ENCODE measurements at regions not wholly inside any gene's neighbourhood (a gene's known extent, or its start where the extent isn't known, plus 50 kb on each side); places are given as distances from the start of the nearest gene placed in this dataset.
A peak's percentile ranks its signal among the peaks of the same experiment; 100 is the strongest.

DNA sequence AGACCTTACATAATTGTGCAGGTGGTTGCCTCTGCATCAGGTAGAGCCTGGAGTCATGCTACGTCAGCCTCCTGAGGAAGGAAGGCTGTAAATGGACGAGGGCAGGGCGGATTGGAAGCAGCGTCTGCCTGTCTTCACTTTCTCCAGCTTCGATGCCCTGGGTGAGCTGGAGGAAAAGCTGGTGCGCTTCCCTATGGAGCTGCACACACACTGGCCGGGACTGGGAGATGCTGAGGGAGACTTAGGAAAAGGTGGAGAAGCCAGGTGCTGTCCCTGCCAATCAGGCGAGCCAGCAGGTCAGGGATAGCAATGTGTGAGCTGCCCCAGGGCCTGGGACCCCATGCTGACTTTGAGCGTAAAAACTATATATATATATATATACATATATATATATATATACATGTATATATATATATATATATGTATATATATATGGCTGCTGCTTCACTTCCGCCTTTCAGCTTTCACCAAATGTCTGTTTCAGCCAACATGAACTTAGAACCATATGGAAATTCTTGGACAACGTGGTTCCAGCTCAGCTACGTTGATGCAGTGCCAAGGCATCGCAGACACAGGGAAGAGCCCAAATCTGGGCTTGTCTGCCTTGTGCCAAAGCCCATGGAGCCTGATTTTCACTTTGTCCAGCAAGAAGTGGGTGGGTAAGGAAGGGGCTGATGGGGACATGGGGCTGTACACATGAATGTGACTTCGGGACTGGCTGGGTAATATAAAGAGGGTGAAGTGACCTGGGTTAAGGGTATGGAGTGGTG, 71.5 kb upstream of the NKD1 start:
- no peak for DNase-seq
- H3K4me3 Mint-ChIP-seq: no peak overlapping the region
- no peaks in the 10 kb centered on the region for H3K9me3 Mint-ChIP-seq
- H3K36me3 Mint-ChIP-seq (ENCODE audit: low read depth): no peaks in the 10 kb centered on the region
- H3K4me1 Mint-ChIP-seq: peaks cover 22% of the 10 kb centered on the region
- H3K27me3 Mint-ChIP-seq: no peaks in the 10 kb centered on the region
- H3K27ac Mint-ChIP-seq: no peak overlapping the region
- no peak for ATAC-seq

DNA sequence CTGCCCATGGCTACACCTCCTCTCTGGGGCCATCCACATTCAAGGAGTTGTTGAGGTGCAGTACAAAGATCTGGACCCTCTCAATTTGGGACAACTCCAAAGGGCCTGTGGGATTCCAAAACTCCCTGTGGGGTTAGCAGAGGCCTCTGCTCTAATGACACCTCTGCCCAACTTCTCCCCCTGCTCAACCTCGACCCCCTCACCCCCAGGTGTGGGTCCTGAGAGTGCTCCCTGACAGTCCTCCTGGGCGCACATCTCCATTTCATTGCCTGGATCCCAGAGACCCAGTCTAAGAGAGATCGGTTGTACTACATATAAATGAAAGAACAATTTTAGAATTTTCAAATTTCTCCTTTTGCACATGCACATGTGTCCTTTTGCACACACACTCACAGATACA, 73.0 kb upstream of the NKD1 start:
- no peak overlapping the region for H3K4me3 Mint-ChIP-seq
- peaks cover 4% of the 10 kb centered on the region for H3K27me3 Mint-ChIP-seq
- no peak for ATAC-seq
- H3K36me3 Mint-ChIP-seq (ENCODE audit: low read depth): no peaks in the 10 kb centered on the region
- H3K27ac Mint-ChIP-seq: no peak overlapping the region
- H3K4me1 Mint-ChIP-seq: peaks cover 22% of the 10 kb centered on the region
- H3K9me3 Mint-ChIP-seq: no peaks in the 10 kb centered on the region
- DNase-seq: no peak

DNA sequence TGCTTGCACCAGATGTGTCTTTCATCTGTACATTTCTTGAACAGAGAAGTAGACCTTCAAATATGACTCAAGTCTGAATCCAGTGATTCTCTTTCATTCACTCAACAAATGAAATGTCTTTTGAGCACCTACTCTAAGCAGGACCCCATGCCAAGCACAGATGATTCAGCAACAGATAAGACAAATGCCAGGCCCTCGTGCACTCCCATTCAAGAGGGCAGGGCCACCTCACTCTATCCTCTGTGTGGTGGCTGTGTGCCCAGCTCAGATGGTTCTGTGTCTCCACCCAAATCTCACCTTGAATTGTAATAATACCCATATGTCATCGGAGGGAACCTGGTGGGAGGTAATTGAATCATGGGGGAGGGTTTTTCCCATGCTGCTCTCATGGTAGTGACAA, 74.1 kb upstream of the NKD1 start:
- Mint-ChIP-seq H3K4me3 (no peak overlapping the region), H3K36me3 (ENCODE audit: low read depth) (no peaks in the 10 kb centered on the region), H3K27ac (peak overlapping the region; percentile 24), H3K27me3 (peaks cover 8% of the 10 kb centered on the region), H3K9me3 (no peaks in the 10 kb centered on the region), H3K4me1 (peaks cover 22% of the 10 kb centered on the region)
- DNase-seq (no peak), ATAC-seq (peak; percentile 86)

DNA sequence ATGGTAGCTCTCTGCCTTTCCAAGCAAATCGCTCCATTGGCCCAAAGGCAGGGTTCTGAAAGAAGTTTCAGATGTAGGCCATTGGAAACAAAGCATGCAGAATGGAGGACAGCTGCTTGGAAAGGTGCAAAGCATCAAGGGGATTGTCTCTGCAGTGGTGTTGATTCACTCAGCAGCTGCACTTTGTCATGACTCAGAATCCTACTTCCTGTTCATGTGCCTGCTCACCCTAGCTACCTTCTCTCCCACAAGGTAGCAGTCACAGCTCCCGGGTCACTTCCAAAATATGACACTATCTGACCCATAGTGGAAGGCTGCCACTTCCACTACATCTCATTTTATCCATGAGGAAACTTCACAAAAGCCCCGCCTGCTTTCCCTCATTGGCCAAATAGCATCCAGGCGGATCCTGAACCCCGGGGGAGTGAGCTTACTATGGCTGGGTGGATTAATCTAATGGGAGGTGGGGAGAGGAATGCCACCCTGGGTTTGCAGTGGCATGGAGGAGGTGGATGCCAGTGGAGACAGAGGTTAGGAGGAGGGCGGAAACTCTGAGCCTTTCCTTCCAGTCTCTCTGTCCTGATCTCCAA, 74.7 kb upstream of the NKD1 start:
- no peaks in the 10 kb centered on the region for H3K9me3 Mint-ChIP-seq
- peaks cover 26% of the 10 kb centered on the region for H3K4me1 Mint-ChIP-seq
- H3K4me3 Mint-ChIP-seq: no peak overlapping the region
- peaks cover 15% of the 10 kb centered on the region for H3K27me3 Mint-ChIP-seq
- DNase-seq (no peak), ATAC-seq (peak; percentile 72)
- peak overlapping the region; percentile 24 for H3K27ac Mint-ChIP-seq
- no peaks in the 10 kb centered on the region for H3K36me3 Mint-ChIP-seq (ENCODE audit: low read depth)

DNA sequence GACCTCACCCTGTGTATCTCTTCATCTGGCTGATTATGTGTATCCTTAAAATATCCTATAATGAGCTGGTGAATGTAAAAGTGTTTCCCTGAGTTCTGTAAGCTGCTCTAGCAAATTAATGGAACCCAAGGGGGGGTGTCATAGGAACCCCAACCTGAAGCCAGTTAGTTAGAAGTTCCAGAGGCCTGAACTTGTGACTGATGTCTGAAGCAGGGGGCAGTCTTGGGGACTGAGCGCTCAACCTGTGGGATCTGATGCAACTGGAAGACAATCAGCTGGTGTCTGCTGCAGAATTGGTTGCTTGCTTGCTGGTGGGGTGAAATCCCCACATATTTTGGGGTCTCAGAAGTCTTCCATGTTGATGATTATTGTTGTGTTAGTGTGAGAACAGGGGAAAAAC, 75.7 kb upstream of the NKD1 start:
- Mint-ChIP-seq H3K27ac (no peak overlapping the region), H3K4me3 (no peak overlapping the region), H3K27me3 (peaks cover 20% of the 10 kb centered on the region), H3K9me3 (no peaks in the 10 kb centered on the region), H3K4me1 (peaks cover 31% of the 10 kb centered on the region), H3K36me3 (ENCODE audit: low read depth) (no peaks in the 10 kb centered on the region)
- ATAC-seq: no peak
- DNase-seq: no peak

DNA sequence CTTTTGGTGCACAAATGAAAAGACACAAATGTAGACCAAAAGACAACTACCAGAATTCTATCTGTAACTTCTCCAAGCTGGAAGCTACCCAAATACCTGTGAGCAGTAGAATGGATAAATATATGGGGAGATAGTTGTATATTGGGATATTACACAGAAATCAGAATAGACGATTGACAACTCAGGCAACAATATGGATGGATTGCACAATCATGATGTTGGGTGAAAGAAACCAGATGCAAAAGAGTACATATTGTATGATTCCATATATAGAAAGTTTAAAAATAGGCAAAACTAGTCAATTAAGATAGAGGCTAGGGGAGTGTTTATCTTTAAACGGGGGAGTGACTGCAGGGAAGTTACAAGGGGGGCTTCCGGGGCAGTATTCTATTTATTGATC, 77.5 kb upstream of the NKD1 start:
- peaks cover 31% of the 10 kb centered on the region for H3K27me3 Mint-ChIP-seq
- no peaks in the 10 kb centered on the region for H3K9me3 Mint-ChIP-seq
- H3K36me3 Mint-ChIP-seq (ENCODE audit: low read depth): no peaks in the 10 kb centered on the region
- no peak overlapping the region for H3K4me3 Mint-ChIP-seq
- DNase-seq (no peak), ATAC-seq (no peak)
- H3K4me1 Mint-ChIP-seq: peaks cover 31% of the 10 kb centered on the region
- H3K27ac Mint-ChIP-seq: no peak overlapping the region

DNA sequence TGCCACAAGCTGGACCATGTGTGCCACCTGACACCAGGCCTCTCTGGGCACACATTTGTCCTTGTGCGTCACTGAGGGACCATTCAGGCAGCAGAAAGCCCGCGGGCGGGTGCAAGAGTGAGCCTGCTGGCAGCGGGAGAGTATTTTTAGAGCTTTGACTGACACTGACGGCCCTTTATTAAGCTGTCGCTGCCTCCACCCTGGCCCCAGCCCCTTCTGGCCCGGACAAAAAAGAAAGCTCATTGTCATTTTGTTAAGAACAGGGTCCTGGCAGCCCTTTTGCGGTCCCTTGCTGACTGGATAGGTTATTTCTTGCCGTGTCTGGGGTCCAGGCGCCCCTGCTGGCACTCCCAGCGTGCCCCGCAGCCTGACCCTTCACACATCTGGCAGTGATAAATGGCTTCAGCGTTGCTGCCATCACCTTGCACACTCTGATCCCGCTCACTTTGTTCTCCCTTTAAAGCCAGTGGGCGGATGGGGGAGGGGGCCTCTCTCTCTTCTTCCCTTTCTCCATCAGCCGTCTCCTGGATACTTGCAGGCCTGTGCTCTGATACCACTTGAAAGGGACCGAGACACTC, 78.4 kb upstream of the NKD1 start:
- ATAC-seq (no peak), DNase-seq (no peak)
- Mint-ChIP-seq H3K27me3 (peaks cover 39% of the 10 kb centered on the region), H3K4me1 (peaks cover 29% of the 10 kb centered on the region), H3K27ac (no peak overlapping the region), H3K4me3 (no peak overlapping the region), H3K9me3 (no peaks in the 10 kb centered on the region), H3K36me3 (ENCODE audit: low read depth) (no peaks in the 10 kb centered on the region)

DNA sequence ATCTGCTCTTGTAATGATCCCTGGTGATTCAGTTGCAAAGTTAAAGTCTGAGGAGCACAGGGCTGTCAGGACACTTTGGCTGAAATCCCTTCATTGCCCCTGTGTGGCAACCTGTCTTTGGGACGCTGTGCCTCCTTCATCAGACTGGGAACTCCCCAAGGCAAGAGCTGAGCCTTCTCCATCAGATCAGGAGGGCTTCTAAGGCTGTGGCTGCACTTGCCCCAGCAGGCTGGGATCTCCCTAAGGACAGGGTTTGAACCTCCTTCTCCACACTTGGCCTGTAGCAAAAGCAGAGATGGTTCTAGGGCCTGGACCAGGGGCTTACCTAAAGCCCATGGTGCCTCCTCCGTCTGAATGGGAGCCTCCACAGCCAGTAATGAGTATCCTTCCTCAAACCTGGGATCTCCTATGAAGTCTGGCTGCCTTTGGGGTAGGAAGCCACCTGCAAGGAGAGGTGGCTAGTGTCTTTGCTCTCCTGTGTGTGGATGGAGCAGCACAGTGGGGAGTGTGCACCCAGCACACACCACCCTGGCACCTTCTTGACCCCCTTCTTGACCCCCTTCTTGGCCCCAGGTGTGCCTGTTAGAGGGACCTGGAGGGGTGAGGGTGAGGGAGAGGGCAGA, 79.0 kb upstream of the NKD1 start:
- no peaks in the 10 kb centered on the region for H3K9me3 Mint-ChIP-seq
- DNase-seq (no peak), ATAC-seq (no peak)
- H3K27me3 Mint-ChIP-seq: peaks cover 39% of the 10 kb centered on the region
- H3K4me1 Mint-ChIP-seq: peaks cover 23% of the 10 kb centered on the region
- no peak overlapping the region for H3K27ac Mint-ChIP-seq
- no peaks in the 10 kb centered on the region for H3K36me3 Mint-ChIP-seq (ENCODE audit: low read depth)
- no peak overlapping the region for H3K4me3 Mint-ChIP-seq

DNA sequence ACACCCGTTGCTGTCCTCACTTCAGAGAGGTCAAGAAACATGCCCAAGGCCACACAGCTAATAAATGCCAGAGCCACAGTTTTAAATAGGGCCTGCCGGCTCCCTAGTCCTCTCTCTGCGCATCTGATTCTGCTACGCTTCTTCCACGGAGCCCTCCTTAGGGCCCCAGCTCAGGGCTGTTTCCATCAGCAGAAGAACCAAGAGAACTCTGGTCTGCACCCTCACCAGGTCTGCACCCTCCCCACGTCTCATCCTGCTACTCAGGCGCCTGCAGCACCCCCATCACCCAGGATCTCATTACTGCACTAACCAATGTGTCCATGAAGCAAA, 79.5 kb upstream of the NKD1 start:
- Mint-ChIP-seq H3K4me1 (peaks cover 17% of the 10 kb centered on the region), H3K27me3 (peaks cover 39% of the 10 kb centered on the region), H3K36me3 (ENCODE audit: low read depth) (no peaks in the 10 kb centered on the region), H3K27ac (no peak overlapping the region), H3K9me3 (no peaks in the 10 kb centered on the region), H3K4me3 (peak overlapping the region; percentile 14)
- DNase-seq: no peak
- ATAC-seq: no peak

DNA sequence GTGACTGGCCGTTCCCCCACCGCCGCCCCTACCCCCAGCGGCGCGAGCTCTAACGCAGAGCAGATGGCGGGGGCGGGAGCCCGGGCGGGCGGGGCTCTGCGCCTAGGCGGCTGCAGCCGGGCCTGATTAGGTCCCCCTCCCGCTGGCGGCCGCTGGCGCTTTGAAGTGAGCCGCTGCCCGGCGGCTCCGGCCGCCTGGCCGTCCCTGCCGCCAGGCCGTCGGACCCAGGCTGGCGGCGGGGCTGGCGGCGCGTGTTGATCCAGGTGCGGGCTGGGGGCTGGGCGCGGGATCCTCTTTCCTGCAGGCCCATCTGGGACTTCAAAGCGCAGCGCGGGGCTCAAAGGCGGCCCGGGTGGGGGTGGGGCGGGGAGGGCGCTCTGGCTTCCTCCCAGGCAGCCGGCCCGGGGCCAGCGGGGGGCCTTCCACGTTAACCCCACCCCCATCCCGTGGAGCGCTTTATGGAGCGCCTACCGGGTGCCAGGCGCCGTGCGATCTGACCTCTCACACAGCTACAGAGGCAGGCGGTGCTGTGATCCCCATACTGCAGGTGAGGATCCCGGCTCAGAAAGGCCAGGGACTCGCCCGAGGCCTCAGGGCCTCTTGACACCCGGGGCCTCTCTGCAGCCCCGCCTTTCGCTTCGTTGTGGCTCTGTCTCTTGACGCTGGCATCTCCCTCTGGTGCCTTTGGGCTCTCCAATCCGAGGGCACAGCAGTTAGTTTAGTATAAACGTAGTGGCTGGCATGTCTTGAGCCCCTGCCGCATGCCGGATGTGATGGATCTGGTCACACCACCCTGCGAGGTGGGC, 80.0 kb upstream of the NKD1 start:
- ATAC-seq (peak; percentile 20), DNase-seq (peak; percentile 8)
- peaks cover 12% of the 10 kb centered on the region for H3K4me1 Mint-ChIP-seq
- peaks cover 39% of the 10 kb centered on the region for H3K27me3 Mint-ChIP-seq
- H3K9me3 Mint-ChIP-seq: no peaks in the 10 kb centered on the region
- H3K27ac Mint-ChIP-seq: no peak overlapping the region
- H3K36me3 Mint-ChIP-seq (ENCODE audit: low read depth): no peaks in the 10 kb centered on the region
- H3K4me3 Mint-ChIP-seq: peak overlapping the region; percentile 14

DNA sequence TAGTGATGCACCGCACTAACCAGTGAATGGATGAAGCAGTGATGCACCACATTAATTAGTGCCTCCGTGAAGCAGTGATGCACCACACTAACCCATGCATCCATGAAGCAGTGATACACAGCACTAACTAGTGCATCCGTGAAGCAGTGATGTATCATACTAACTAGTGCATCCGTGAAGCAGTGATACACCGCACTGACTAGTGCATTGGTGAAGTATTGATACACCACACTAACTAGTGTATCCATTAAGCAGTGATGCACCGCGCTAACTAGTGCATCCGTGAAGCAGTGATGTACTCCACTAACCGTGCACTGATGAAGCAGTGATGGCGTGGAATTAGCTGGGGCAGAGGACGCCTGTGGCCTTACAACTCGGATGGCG, 80.6 kb upstream of the NKD1 start:
- Mint-ChIP-seq H3K27me3 (peaks cover 39% of the 10 kb centered on the region), H3K4me3 (no peak overlapping the region), H3K36me3 (ENCODE audit: low read depth) (no peaks in the 10 kb centered on the region), H3K9me3 (no peaks in the 10 kb centered on the region), H3K27ac (no peak overlapping the region), H3K4me1 (peaks cover 9% of the 10 kb centered on the region)
- DNase-seq (no peak), ATAC-seq (no peak)

DNA sequence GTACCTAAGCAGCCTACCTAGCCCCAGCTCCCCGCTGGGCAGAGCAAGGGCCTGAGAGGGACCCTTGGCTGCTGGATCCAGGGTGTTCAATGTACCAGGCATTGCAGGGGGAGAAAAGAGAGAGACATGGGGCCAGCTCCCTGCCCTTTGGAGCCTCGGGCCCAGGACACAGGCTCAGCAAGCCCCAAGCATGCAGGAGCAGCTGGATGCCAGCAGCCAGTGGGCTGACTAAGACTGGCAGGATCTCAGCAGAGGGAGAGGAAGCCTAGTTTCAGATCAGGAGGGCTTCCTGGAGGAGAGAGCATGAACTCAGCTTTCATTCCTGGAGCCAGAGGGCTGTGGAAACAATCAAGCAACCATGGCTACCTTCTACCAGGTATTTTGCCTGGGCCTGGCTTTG, 82.0 kb upstream of the NKD1 start:
- ATAC-seq (no peak), DNase-seq (no peak)
- Mint-ChIP-seq H3K9me3 (no peaks in the 10 kb centered on the region), H3K27me3 (peaks cover 39% of the 10 kb centered on the region), H3K4me1 (peaks cover 9% of the 10 kb centered on the region), H3K36me3 (ENCODE audit: low read depth) (no peaks in the 10 kb centered on the region), H3K4me3 (no peak overlapping the region), H3K27ac (no peak overlapping the region)

DNA sequence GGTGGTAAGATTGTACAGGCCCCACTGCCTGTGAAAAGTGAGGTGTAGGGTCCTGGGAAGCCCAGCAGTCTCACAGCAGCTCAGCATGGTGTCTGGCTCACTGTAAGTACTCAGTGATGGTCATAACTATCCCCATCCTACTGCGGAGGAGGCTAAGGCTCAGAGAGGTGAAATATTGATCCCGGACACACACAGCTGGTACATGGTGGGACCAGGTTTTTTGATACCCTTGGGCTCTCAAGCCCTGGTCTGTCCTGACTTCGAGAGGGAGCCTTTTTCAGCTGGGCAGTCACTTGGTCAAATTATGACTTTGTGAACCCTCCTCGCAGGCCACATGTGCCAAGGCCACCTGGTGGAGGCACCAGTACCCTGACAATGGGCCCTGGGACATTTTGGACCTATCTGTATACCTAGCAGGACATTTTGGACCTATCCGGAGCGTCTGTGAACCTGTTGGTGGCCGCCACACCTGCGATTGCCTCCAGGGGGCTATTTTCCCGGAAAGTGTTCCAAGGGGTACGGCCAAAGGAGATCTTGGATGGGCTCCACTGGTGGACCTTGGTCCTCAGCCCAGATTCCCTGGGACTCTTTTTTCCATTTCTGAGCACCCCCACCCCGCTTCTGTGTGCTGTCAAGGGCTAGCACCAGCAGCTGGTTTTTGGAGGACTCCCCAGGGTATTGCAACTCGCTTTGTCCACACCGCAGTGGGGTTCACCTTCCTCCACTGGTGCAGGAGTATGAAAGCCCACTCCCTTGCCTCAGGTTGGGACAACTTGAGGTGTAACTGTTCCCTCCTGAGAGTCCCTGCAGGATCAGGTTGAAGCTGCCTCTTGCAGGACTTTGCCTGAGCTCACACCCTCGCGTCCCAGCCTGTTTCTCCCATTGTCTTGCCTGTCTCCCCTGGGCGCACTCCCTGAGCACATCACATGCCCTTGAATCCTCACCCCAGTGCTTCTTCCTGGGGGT, 83.6 kb upstream of the NKD1 start:
- Mint-ChIP-seq H3K9me3 (no peaks in the 10 kb centered on the region), H3K36me3 (ENCODE audit: low read depth) (no peaks in the 10 kb centered on the region), H3K4me3 (no peak overlapping the region), H3K27ac (no peak overlapping the region), H3K4me1 (peaks cover 9% of the 10 kb centered on the region), H3K27me3 (peaks cover 31% of the 10 kb centered on the region)
- DNase-seq: no peak
- no peak for ATAC-seq

All from activated naive CD8-positive, alpha-beta T cell treated with anti-CD3 and anti-CD28 coated beads, Interleukin-2, amount 50 U/mL, for 24 hours (primary cell).